ENCODE measurements at regions not wholly inside any gene's neighbourhood (a gene's known extent, or its start where the extent isn't known, plus 50 kb on each side); places are given as distances from the start of the nearest gene placed in this dataset.

- no peak for DNase-seq (ENCODE audit: low read depth)
These were observed 60.0 kb upstream of the SLC13A1 start for GRCh38 chr7:123259759-123260158.

Data from renal cortical epithelial cell (primary cell).